T-helper 1 cell treated with Interleukin-12 subunit alpha and Interleukin-12 subunit beta and Interleukin-4 antibody, amounts not matched to agents 30 ng/mL and 1 ng/mL, for 36 hours (primary cell): ENCODE measurements at regions not wholly inside any gene's neighbourhood (a gene's known extent, or its start where the extent isn't known, plus 50 kb on each side); places are given as distances from the start of the nearest gene placed in this dataset.

Source experiments
- intact Hi-C: fragments of 100-400 bp; cut with micrococcal nuclease; formaldehyde crosslinking; loops from one replicate; pipeline ENCODE4 v1.15.1; 2024

DNA sequence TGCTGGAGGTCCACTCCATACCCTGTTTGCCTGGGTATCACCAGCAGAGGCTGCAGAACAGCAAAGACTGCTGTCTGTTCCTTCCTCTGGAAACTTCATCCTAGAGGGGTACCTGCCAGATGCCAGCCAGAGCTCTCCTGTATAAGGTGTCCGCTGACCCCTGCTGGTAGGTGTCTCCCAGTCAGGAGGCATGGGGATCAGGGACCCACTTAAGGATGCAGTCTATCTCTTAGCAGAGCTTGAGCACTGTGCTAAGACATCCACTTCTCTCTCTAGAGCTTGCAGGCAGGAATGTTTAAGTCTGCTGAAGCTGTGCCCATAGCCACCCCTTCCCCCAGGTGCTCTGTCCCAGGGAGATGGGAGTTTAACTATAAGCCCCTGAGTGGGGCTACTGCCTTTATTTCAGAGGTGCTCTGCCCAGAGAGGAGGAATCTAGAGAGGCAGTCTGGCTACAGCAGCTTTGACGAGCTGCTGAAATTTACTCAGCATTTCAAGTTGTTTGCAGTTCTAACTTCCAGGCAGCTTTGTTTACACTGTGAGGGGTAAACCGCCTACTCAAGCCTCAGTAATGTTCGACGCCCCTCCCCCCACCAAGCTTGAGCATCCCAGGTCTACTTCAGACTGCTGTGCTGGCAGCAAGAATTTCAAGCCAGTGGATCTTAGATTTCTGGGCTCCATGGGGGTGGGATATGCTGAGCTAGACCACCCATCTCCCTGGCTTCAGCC is 74.5 kb upstream of the GORAB start:
- intact Hi-C loops = loop anchor here (1.0 kb wide), 1 partner anchor 528 kb away; no protein-coding TSS in a partner anchor

DNA sequence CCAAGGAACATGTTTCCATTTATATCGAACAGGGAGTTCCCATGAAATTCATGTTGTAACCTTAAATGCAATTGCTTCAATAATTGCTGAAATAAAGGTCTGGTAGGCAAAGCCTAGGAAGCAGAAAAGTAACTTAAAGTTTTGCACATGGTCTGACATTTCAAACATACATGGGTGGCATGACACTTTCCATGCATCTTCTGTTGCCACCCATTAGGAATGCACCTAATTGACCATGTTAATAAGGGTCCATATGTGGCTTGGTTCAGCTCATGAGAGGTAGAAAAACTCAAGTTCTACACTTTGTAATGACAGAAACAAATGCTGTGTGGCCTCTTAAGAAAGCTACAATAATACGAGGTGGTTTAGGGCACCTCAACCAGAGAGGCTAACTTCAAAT is 72.0 kb upstream of the GORAB start:
- intact Hi-C loops = no loop called here

DNA sequence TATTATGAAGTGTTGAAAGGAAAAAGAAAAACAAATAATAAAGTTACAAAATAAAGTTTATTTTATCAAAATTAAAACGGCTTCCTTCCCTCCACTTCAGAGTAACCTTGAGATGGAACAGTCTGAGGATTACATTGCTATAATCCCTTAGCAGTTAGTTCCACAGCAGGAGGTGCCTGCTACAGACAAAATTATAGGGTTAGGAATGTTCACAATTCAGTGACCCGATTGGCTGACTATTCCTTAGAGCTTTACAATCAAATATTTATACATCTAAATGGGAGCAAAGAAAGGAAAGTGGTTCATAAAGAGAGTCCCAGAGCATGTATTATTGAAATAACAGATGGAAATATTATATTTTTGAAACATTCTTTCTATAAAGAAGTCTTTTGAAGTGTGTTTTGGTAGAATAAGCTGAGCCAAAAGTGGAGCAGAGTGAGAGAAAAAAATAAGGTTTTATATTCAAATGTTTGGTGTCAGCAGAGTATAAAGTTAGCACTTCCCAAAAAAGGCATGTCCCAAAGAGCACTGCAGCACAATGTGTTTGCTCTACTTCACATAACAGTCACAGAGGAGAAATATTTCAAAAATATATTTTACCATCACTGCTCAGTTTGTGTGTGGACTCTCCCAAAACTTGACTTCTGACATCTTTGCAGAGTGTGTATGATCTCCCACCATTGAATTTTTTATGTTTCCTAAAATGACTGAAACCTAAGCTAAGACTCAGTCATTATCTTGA is 71.4 kb upstream of the GORAB start:
- intact Hi-C loops = no loop called here

DNA sequence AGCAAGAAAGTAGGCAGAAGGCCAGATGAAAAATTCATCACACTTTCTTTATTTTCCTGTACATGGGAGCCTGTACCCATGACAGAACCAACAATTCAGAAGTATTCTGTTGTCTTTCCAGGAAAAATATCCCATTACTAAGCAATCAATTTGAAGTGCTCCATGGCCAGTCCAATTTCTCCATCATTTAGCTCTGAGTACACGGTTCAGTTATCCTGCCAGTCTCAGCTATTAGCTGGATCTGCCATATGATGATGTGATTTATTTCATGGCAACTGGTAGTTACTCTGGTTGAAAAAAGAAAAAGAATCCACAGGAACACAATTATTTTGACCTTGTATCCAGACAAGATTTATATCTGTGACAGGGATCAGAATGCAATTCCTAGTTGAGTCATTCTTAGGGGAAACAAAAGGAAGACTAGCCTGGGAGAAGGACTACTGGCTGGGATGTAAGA is 70.6 kb upstream of the GORAB start:
- intact Hi-C loops = no loop called here

DNA sequence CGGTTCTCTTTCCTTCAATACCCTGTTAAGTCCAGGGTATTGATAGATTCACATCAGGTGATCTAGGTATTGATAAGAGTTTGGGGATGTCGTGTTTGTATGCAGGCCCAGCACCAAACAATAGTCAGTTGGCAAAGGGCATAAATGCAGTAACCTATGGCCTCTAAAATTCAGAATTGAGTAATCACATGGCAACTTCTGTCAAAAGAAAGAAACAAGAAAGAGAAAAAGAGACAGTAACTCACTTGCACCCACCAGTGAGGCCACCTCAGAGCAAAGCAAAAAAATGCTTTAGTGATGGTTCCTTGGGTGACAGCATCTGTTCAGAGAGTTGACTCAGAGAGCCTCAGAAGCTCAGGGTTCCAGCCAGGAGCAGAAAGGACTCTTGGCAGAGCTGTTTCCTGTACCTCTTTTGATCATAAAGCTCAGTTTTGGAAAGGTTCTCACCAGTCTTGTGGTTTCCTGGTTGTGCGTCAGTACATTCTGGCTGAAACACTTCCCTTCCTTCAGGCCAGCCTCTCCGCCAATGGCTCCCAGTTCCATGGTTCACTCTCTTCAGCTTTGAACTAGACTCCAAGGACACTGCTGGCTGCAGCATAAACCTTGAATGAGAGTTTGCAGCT is 70.1 kb upstream of the GORAB start:
- intact Hi-C loops = no loop called here

DNA sequence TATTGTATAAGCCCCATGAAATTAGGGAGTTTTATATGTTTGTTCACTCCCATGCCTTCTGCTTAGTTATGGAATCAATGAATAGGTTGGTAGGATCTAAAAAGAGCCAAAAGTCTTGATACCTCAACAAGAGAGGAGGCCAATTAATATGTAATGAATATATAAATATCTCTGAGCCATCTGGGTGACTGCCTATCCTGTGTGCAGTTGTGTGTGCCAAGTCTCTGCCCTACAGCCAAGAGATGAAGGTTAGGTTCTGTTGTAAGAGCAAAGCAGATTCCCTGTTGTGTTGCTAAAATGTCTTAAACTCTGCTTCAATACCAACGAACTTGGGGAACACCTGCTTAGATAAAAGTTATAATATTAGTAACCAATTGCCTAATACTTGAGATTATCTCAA is 61.8 kb upstream of the GORAB start:
- intact Hi-C loops = no loop called here

DNA sequence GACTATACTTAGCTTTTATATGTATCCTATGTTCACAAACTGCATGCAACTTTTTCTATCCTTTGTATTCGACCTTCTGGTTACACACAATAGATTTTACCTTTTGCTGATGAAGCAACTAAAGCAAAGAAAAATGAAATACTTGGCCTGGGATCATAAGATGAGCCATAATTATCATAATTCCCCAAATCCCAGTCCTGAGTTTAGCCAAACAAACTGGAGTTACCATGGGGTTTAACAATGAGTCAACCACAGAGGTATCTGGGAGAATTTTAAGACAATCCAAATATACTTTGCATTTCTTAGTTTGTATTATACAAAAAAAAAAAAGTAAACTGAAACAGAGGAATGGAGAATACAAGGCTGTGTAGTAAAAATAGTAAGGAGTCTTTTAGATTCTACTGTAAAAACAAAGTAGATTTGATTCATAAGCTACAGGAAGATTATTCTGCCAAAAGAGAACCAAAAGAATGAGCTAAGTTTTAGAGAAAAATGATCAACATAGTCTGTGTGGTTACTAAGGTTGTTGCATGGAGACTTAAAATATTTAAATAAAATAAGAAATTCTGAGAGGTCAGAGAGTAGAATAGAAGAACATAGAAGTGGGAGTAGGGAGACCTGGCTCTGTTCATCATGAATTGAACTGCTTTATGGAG is 60.4 kb upstream of the GORAB start:
- intact Hi-C loops = no loop called here

DNA sequence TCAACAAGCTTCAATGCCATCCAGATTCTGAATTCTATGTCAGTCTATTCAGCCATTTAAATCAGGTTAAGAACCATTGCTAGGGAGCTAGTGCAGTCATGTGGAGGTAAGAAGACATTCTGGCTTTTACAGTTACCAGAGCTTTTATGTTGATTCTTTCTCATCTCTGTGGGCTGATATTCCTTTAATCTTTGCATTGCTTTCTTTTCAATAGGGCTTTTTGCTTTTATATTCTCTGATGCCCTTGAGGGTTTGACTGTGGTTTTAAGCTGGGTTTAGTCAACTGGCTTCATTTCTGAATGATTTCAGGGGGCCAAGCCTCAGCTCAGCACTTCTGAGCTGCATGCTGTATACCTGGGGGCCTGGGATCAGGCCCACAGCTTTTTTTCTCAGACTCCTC is 51.0 kb upstream of the GORAB start:
- intact Hi-C loops = no loop called here
